ENCODE measurements at regions not wholly inside any gene's neighbourhood (a gene's known extent, or its start where the extent isn't known, plus 50 kb on each side); places are given as distances from the start of the nearest gene placed in this dataset.
A peak's percentile ranks its signal among the peaks of the same experiment; 100 is the strongest.
"Not testable (repeated sequence)": the region's sequence is repeated elsewhere in the genome, so short reads cannot be mapped to it uniquely, and the experiment has no call there.

DNA sequence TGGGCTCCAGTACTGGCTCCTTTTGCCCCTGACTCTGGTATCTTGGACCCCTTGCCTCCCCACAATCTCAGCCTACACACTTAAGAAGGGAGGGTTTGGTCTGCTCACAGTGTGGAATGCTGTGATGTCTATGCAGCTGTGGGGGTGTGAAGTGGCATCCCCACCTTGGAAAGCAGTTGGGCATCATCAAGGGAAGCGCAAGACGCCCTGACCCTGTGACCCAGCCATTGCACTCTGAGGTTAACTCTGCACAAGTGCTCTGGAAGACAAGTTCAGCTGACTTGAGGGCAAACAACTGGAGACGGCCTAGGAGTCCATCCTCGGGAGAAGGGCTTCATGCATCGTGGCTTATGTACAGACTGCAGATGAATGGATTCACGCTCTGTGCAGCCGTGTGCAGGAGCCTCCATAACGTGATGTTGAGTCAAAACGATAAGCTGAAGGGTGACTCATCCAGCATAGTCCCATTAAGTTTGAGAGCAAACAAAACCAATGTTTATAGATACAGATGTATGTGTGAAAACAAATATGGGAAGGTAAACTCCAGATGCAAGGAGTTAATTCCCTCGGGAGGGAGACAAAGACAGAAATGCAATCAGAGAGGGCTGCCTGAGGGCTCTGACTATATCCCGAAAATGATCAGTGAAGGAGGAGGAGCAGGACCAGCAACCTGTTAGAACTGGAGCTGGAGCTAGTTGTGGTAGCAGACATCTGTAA lies 86.8 kb downstream of the LSM3 start:
- Mint-ChIP-seq H3K4me3 (no peak overlapping the region), H3K27me3 (peaks cover 43 to 54% of the 10 kb centered on the region in 2 donors), H3K27ac (no peak overlapping the region), H3K36me3 (no peaks in the 10 kb centered on the region), H3K9me3 (peaks cover 0 to 4% of the 10 kb centered on the region in 2 donors), H3K4me1 (no peaks in the 10 kb centered on the region)
- DNase-seq (no peak), ATAC-seq (replicated peaks) (no peak)

- peaks cover 36 to 58% of the 10 kb centered on the region in 2 donors for H3K27me3 Mint-ChIP-seq
- DNase-seq (no peak), ATAC-seq (replicated peaks) (no peak)
- H3K4me1 Mint-ChIP-seq = no peaks in the 10 kb centered on the region
- H3K27ac Mint-ChIP-seq = no peak overlapping the region
- H3K4me3 Mint-ChIP-seq = no peak overlapping the region
- H3K36me3 Mint-ChIP-seq = no peaks in the 10 kb centered on the region
- H3K9me3 Mint-ChIP-seq = peaks cover 0 to 4% of the 10 kb centered on the region in 2 donors
Measured at GRCh38 chr3:14266361-14266760, 87.7 kb downstream of the LSM3 start.

- Mint-ChIP-seq H3K27ac (no peak overlapping the region), H3K9me3 (peaks cover 0 to 4% of the 10 kb centered on the region in 2 donors), H3K4me3 (no peak overlapping the region), H3K27me3 (peaks cover 33 to 58% of the 10 kb centered on the region in 2 donors), H3K4me1 (no peaks in the 10 kb centered on the region), H3K36me3 (no peaks in the 10 kb centered on the region)
- DNase-seq (no peak), ATAC-seq (replicated peaks) (no peak)
Measured at GRCh38 chr3:14267976-14268375, 89.4 kb downstream of the LSM3 start.

DNA sequence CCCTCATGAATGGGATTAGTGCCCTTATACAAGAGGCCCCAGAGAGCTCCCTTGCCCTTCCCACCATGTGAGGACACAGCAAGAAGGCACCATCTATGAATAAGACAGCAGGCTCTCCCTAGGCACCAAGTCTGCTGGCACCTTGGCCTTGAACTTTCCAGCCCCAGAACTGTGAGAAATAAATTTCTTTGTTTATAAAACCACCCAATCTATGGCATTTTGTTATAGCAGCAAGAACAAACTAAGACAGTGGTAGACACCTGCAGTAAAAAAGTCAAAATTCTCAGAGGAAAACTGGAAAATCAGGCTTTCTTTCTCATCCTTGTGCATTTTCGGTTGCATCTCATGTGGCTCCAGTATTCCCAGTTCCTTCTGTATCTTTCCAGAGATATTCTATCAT lies 90.3 kb downstream of the LSM3 start:
- Mint-ChIP-seq H3K9me3 (peaks cover 0 to 4% of the 10 kb centered on the region in 2 donors), H3K36me3 (no peaks in the 10 kb centered on the region), H3K4me3 (no peak overlapping the region), H3K4me1 (no peaks in the 10 kb centered on the region), H3K27me3 (peaks cover 24 to 58% of the 10 kb centered on the region in 2 donors), H3K27ac (no peak overlapping the region)
- DNase-seq (no peak), ATAC-seq (replicated peaks) (no peak)

DNA sequence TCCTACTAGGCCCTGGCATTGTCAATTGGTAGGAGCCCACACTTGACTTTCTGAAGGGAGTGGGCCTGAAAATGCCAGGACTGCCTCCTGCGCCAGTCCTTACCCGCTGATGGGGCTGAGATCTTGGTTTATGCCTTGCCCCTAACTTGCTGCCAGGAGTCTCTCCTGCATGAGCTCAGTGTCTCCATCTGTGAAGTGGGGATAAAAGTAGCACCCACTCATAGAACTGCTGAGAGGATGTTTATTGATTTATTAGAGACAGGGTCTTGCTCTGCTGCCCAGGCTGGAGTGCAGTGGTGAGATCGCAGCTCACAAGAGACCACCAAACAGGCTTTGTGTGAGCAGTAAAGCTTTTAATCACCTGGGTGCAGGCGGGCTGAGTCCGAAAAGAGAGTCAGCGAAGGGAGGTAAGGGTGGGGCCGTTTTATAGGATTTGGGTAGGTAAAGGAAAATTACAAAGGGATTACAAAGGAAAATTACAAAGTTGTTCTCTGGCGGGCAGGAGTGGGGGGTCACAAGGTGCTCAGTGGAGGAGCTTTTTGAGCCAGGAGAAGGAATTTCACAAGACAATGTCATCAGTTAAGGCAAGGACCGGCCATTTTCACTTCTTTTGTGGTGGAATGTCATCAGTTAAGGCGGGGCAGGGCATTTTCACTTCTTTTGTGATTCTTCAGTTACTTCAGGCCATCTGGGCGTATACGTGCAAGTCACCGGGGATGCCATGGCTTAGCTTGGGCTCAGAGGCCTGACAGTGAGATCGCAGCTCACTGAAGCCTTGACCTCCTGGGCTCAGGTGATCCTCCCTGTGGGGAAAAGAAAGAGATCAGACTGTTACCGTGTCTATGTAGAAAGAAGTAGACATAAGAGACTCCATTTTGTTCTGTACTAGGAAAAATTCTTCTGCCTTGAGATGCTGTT lies 93.7 kb downstream of the LSM3 start:
- H3K4me3 Mint-ChIP-seq; DNase-seq; H3K9me3 Mint-ChIP-seq; H3K27ac Mint-ChIP-seq; ATAC-seq (replicated peaks); H3K4me1 Mint-ChIP-seq; H3K36me3 Mint-ChIP-seq: not testable (repeated sequence)
- H3K27me3 Mint-ChIP-seq = peaks cover 26 to 44% of the 10 kb centered on the region in 2 donors

GRCh38 chr3:14272959-14273560 lies 94.4 kb downstream of the LSM3 start:
- H3K36me3 Mint-ChIP-seq; ATAC-seq (replicated peaks); H3K9me3 Mint-ChIP-seq; DNase-seq; H3K4me3 Mint-ChIP-seq; H3K4me1 Mint-ChIP-seq; H3K27ac Mint-ChIP-seq: not testable (repeated sequence)
- peaks cover 23 to 37% of the 10 kb centered on the region in 2 donors for H3K27me3 Mint-ChIP-seq

GRCh38 chr3:14273901-14274611 lies 95.4 kb downstream of the LSM3 start:
- no peak for DNase-seq
- no peaks in the 10 kb centered on the region for H3K36me3 Mint-ChIP-seq
- no peaks in the 10 kb centered on the region for H3K4me1 Mint-ChIP-seq
- peaks cover 19 to 28% of the 10 kb centered on the region in 2 donors for H3K27me3 Mint-ChIP-seq
- no peaks in the 10 kb centered on the region for H3K9me3 Mint-ChIP-seq
- no peak for ATAC-seq (replicated peaks)
- no peak overlapping the region for H3K27ac Mint-ChIP-seq
- no peak overlapping the region for H3K4me3 Mint-ChIP-seq

DNA sequence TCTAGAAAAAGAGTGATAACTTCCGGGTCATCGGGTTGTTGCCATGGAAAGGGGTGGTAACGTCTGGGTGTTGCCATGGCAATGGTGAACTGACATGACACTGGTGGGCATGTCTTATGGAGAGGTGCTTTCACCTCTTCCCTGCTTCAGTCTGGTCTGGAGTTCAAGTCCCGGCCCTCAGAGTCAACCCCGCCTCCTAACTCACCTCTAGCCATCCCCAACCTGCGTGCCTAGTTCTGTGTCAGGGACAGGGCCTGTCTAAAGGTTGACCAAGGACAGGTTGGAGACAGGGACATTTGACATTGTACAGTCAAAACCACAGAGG lies 96.0 kb downstream of the LSM3 start:
- ATAC-seq (replicated peaks) (no peak), DNase-seq (no peak)
- H3K27ac Mint-ChIP-seq = no peak overlapping the region
- H3K27me3 Mint-ChIP-seq = peaks cover 20 to 23% of the 10 kb centered on the region in 2 donors
- H3K4me1 Mint-ChIP-seq = no peaks in the 10 kb centered on the region
- H3K36me3 Mint-ChIP-seq = no peaks in the 10 kb centered on the region
- no peak overlapping the region for H3K4me3 Mint-ChIP-seq
- no peaks in the 10 kb centered on the region for H3K9me3 Mint-ChIP-seq

GRCh38 chr3:14274999-14275961 lies 96.7 kb downstream of the LSM3 start:
- ATAC-seq (replicated peaks) (no peak), DNase-seq (no peak)
- H3K4me3 Mint-ChIP-seq = no peak overlapping the region
- H3K4me1 Mint-ChIP-seq = no peaks in the 10 kb centered on the region
- H3K9me3 Mint-ChIP-seq = no peaks in the 10 kb centered on the region
- peaks cover 20 to 22% of the 10 kb centered on the region in 2 donors for H3K27me3 Mint-ChIP-seq
- H3K27ac Mint-ChIP-seq = no peak overlapping the region
- H3K36me3 Mint-ChIP-seq = no peaks in the 10 kb centered on the region

GRCh38 chr3:14275962-14276909 lies 97.6 kb downstream of the LSM3 start:
- no peaks in the 10 kb centered on the region for H3K4me1 Mint-ChIP-seq
- DNase-seq = no peak
- no peak overlapping the region for H3K27ac Mint-ChIP-seq
- H3K4me3 Mint-ChIP-seq = no peak overlapping the region
- H3K27me3 Mint-ChIP-seq = peaks cover 18 to 20% of the 10 kb centered on the region in 2 donors
- no peaks in the 10 kb centered on the region for H3K36me3 Mint-ChIP-seq
- H3K9me3 Mint-ChIP-seq = no peaks in the 10 kb centered on the region
- no peak for ATAC-seq (replicated peaks)

DNA sequence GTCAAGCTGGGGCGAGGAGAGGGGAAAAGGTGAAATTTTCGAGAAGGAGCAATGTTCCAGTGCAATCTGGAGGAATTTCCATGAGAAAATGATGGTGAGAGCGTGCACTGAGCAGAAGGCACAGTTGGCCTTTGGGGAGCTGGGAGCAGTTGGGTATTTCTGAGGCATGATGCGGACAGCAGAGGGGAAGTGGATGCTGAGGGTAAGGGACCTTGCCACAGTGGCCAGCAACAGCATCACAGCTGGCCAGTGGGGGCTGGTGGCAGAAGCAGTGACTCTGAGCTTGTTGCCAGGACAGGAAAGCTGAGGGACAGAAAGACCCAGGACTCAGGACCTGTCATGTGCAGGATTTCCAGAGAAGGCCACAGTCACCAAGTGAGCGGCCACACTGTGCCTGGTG lies 98.9 kb downstream of the LSM3 start:
- Mint-ChIP-seq H3K4me1 (no peaks in the 10 kb centered on the region), H3K4me3 (no peak overlapping the region), H3K27ac (peak overlapping the region; percentile 1), H3K9me3 (no peaks in the 10 kb centered on the region), H3K36me3 (no peaks in the 10 kb centered on the region), H3K27me3 (peaks cover 6 to 15% of the 10 kb centered on the region in 2 donors)
- ATAC-seq (replicated peaks) (no peak), DNase-seq (no peak)

- Mint-ChIP-seq H3K4me3 (no peak overlapping the region), H3K27ac (no peak overlapping the region), H3K36me3 (no peaks in the 10 kb centered on the region), H3K9me3 (no peaks in the 10 kb centered on the region), H3K27me3 (peaks cover 6 to 18% of the 10 kb centered on the region in 2 donors), H3K4me1 (no peaks in the 10 kb centered on the region)
- ATAC-seq (replicated peaks) (no peak), DNase-seq (no peak)
Measured at GRCh38 chr3:14278265-14278798, 99.7 kb downstream of the LSM3 start.
